Stimulated activated CD4-positive, alpha-beta T cell treated with anti-CD3 and anti-CD28 coated beads, Interleukin-4, amount 100 ng/mL, for 4 hours (primary cell): ENCODE measurements at regions not wholly inside any gene's neighbourhood (a gene's known extent, or its start where the extent isn't known, plus 50 kb on each side); places are given as distances from the start of the nearest gene placed in this dataset.
"Not testable (repeated sequence)": the region's sequence is repeated elsewhere in the genome, so short reads cannot be mapped to it uniquely, and the experiment has no call there.

ENCODE experiments used
- DNase-seq, 2 experiments: peaks; one replicate each; pipeline ENCODE4 v3.0.0-alpha.2; 2020

DNA sequence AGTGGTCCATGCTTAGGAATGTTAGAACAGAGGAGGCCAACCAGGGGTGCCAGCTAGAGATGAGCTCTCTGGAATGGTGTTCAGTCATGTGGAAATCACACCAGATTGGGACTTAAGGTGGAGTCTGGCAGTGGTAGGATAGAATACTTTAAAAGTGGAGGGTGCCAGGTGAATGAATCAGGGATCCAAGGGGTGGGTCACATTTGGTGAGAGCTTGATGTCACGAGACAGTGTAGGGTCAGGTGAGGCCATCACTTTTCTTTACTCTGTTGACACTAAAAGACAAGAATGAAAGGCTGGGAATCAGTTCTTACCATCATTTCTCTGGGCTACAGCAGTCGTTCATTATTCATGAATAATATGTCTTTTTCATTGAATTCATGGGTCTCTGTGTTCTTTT is 73.8 kb upstream of the FAM153A start:
- DNase-seq = not testable (repeated sequence)

DNA sequence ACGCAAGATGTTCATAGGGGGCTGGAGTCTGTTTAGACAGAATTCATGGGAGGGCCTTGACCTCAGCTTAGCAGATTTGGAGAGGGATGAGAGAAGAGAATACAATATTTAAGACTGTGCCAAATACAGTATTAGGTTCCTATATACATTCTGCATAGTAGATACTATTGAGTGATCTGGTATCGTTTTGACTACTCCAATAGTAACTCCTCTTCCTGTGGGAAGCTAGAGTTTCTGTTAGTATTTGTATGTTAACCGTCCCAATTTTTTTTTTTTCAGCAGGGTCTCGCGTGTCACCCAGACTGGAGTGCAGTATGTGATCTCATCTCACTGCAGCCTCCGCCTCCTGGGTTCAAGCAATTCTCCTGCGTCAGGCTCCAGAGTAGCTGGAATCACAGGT is 65.2 kb upstream of the FAM153A start:
- DNase-seq = not testable (repeated sequence)

DNA sequence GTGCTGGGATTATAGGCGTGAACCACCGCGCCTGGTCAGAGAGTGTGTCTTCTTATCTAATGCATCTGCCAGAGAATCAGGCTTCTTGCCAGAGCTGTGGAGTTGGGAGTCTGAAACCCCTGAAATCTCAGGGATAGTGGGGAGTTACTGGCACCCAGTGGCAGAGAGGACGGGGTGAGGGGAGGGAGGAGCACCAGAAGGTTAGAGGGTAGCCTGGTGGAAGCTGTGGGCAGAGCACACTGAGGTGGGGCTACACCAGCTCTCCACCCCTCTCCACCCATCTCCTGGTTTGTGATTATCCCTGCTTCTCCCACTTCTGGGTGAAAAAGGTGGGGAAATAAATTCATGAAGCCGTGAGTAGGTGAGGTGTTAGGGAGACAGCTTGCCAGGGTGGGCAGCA is 63.9 kb upstream of the FAM153A start:
- DNase-seq = not testable (repeated sequence)

DNA sequence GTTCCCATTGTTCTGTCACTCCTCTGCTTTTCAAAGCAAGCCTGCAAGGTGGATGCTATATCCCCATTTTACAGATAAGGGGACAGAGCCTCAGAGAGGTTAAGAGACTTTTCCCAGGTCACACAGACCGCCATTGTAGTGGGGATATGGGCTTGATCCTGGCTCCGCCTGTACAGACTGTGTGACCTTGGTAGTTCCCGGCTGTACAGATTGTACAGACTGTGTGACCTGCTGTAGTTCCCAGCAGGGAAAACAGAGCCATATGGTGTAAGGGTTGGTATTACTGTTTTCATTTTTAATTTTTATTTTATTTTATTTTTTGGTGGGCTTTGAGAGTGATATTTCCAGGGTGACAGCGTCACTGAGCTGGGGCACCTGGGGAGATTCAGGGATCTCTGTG is 63.2 kb upstream of the FAM153A start:
- not testable (repeated sequence) for DNase-seq

GRCh38 chr5:177836191-177836590 is 53.5 kb upstream of the FAM153A start:
- not testable (repeated sequence) for DNase-seq
